Erythroblast (primary cell): ENCODE measurements at regions not wholly inside any gene's neighbourhood (a gene's known extent, or its start where the extent isn't known, plus 50 kb on each side); places are given as distances from the start of the nearest gene placed in this dataset.

Experiments
- GATA1 ChIP-seq: IDR thresholded peaks from 2 replicates; pipeline ENCODE4 v1.6.1; 2011; ENCODE audit warnings: low read depth, mild to moderate bottlenecking, control low read depth, low read length, moderate library complexity
- POLR2A ChIP-seq: IDR thresholded peaks from 2 replicates; pipeline ENCODE4 v1.6.1; 2011; ENCODE audit warnings: mild to moderate bottlenecking, low read length

DNA sequence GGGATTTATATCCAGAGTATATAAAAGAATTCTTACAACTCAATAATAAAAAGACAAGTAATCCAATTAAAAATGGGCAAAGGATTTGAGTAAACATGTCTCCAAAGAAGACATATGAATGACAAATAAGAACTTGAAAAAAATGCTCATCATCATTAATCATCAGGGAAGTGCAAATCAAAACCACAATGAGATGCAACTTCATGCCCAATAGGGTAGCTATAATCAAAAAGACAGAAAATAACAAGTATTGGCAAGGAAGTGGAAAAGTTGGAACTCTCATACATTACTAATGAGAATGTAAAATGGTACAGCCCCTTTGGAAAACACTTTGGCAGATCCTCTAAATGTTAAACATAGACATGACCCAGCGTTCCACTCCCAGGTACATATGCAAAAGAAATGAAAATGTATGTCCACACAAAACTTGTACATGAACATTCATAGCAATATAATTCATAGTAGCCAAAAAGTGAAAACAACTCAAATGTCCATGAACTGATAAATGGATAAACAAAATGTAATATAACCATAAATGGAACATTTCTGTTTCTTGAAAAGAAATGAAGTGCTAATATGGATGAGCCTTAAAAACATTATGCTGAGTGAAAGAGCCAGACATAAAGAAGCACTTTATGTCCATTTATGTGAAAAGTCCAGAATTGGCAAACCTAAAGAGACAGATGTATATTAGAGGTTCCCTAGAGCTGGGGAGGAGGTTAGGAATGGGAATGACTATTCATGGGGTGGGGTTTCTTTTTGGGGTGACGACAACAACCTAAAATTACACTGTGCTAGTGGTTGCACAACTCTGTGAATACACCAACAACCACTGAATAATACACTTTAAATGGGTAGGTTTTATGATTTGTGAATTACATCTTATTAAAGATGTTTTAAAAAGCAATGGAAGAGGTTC, 259.7 kb downstream of the RHOU start:
- TF ChIP-seq POLR2A: no peak
- TF ChIP-seq GATA1: no peak
